ENCODE measurements at regions not wholly inside any gene's neighbourhood (a gene's known extent, or its start where the extent isn't known, plus 50 kb on each side); places are given as distances from the start of the nearest gene placed in this dataset.

- no peaks in the 10 kb centered on the region for H3K36me3 ChIP-seq
- H3K4me1 ChIP-seq, result no peaks in the 10 kb centered on the region
- no peak for TF ChIP-seq POLR2A (IDR thresholded peaks at IDR 0.05)
- H3K27ac ChIP-seq, result no peak overlapping the region
- no peak overlapping the region for H3K4me3 ChIP-seq
- H3K9me3 ChIP-seq, result peaks cover 0 to 5% (median 0%) of the 10 kb centered on the region in 4 donors
- no peak for DNase-seq
- H3K27me3 ChIP-seq, result no peaks in the 10 kb centered on the region
Observed at GRCh38 chr9:11158676-11159075, 545.9 kb upstream of the PTPRD start.

GRCh38 chr9:11159318-11159862 is 546.6 kb upstream of the PTPRD start:
- no peak for DNase-seq
- Histone ChIP-seq H3K36me3 (no peaks in the 10 kb centered on the region), H3K27ac (no peak overlapping the region), H3K27me3 (no peaks in the 10 kb centered on the region), H3K4me3 (no peak overlapping the region), H3K9me3 (peaks cover 0 to 5% (median 0%) of the 10 kb centered on the region in 4 donors), H3K4me1 (no peaks in the 10 kb centered on the region)
- TF ChIP-seq CTCF (IDR thresholded peaks at IDR 0.05) (no peak), POLR2A (IDR thresholded peaks at IDR 0.05) (no peak)

- no peak for DNase-seq
- Histone ChIP-seq H3K36me3 (no peaks in the 10 kb centered on the region), H3K4me1 (no peaks in the 10 kb centered on the region), H3K9me3 (peaks cover 0 to 5% (median 0%) of the 10 kb centered on the region in 4 donors), H3K4me3 (no peak overlapping the region), H3K27ac (no peak overlapping the region), H3K27me3 (no peaks in the 10 kb centered on the region)
- TF ChIP-seq POLR2A (IDR thresholded peaks at IDR 0.05) (no peak), CTCF (IDR thresholded peaks at IDR 0.05) (no peak)
Observed at GRCh38 chr9:11163843-11164242, 551.0 kb upstream of the PTPRD start.

GRCh38 chr9:11182001-11182400 is 569.2 kb upstream of the PTPRD start:
- TF ChIP-seq POLR2A (IDR thresholded peaks at IDR 0.05) (no peak), CTCF (IDR thresholded peaks at IDR 0.05) (no peak)
- Histone ChIP-seq H3K27me3 (no peaks in the 10 kb centered on the region), H3K4me1 (no peaks in the 10 kb centered on the region), H3K36me3 (no peaks in the 10 kb centered on the region), H3K4me3 (no peak overlapping the region), H3K9me3 (no peaks in the 10 kb centered on the region), H3K27ac (no peak overlapping the region)
- DNase-seq, result no peak

GRCh38 chr9:11190719-11191118 is 577.9 kb upstream of the PTPRD start:
- Histone ChIP-seq H3K9me3 (no peaks in the 10 kb centered on the region), H3K4me3 (no peak overlapping the region)

GRCh38 chr9:11192993-11193392 is 580.2 kb upstream of the PTPRD start:
- no peak overlapping the region for H3K27ac ChIP-seq
- no peaks in the 10 kb centered on the region for H3K36me3 ChIP-seq
- H3K4me3 ChIP-seq, result no peak overlapping the region
- DNase-seq, result no peak
- H3K27me3 ChIP-seq, result no peaks in the 10 kb centered on the region
- TF ChIP-seq CTCF (IDR thresholded peaks at IDR 0.05) (no peak), POLR2A (IDR thresholded peaks at IDR 0.05) (no peak)
- H3K4me1 ChIP-seq, result no peaks in the 10 kb centered on the region
- no peaks in the 10 kb centered on the region for H3K9me3 ChIP-seq

More at GRCh38 chr9:11190719-11191118, 577.9 kb upstream of the PTPRD start:
- H3K27ac ChIP-seq, result no peak overlapping the region
- no peak for DNase-seq
- H3K27me3 ChIP-seq, result no peaks in the 10 kb centered on the region
- no peak for TF ChIP-seq POLR2A (IDR thresholded peaks at IDR 0.05)
- no peak for TF ChIP-seq CTCF (IDR thresholded peaks at IDR 0.05)
- no peaks in the 10 kb centered on the region for H3K36me3 ChIP-seq
- no peaks in the 10 kb centered on the region for H3K4me1 ChIP-seq
